HG03460 (cell line): ENCODE measurements at regions not wholly inside any gene's neighbourhood (a gene's known extent, or its start where the extent isn't known, plus 50 kb on each side); places are given as distances from the start of the nearest gene placed in this dataset.

Source experiments
- ATAC-seq: cut with Tn5 transposase; IDR thresholded peaks from one replicate; pipeline ENCODE4 v1.9.1; 2021; ENCODE audit not compliant: unreplicated experiment

- ATAC-seq: no peak
Measured at GRCh38 chr13:53200498-53201453, 172.2 kb downstream of the OLFM4 start.

- ATAC-seq: no peak
Measured at GRCh38 chr13:53201454-53202225, 173.0 kb downstream of the OLFM4 start.

- ATAC-seq: no peak
Measured at GRCh38 chr13:53204598-53204997, 176.0 kb downstream of the OLFM4 start.

- ATAC-seq: no peak
Measured at GRCh38 chr13:53206455-53206854, 177.8 kb downstream of the OLFM4 start.

- ATAC-seq: no peak
Measured at GRCh38 chr13:53207556-53207955, 178.9 kb downstream of the OLFM4 start.

GRCh38 chr13:53214433-53214832 lies 185.8 kb downstream of the OLFM4 start:
- no peak for ATAC-seq

GRCh38 chr13:53215563-53215962 lies 186.9 kb downstream of the OLFM4 start:
- ATAC-seq: no peak

GRCh38 chr13:53216773-53217172 lies 188.2 kb downstream of the OLFM4 start:
- ATAC-seq: no peak

GRCh38 chr13:53217194-53217593 lies 188.6 kb downstream of the OLFM4 start:
- no peak for ATAC-seq

GRCh38 chr13:53220038-53220437 lies 191.4 kb downstream of the OLFM4 start:
- no peak for ATAC-seq

- ATAC-seq: no peak
Measured at GRCh38 chr13:53237696-53238095, 209.1 kb downstream of the OLFM4 start.

- ATAC-seq: no peak
Measured at GRCh38 chr13:53238261-53238660, 209.6 kb downstream of the OLFM4 start.

- no peak for ATAC-seq
Measured at GRCh38 chr13:53240401-53241025, 211.9 kb downstream of the OLFM4 start.

- ATAC-seq: no peak
Measured at GRCh38 chr13:53241891-53242348, 213.3 kb downstream of the OLFM4 start.

- ATAC-seq: no peak
Measured at GRCh38 chr13:53249236-53249635, 220.6 kb downstream of the OLFM4 start.

- ATAC-seq: peak; percentile 85
Measured at GRCh38 chr13:53250272-53250875, 221.8 kb downstream of the OLFM4 start.

- ATAC-seq: no peak
Measured at GRCh38 chr13:53250977-53251376, 222.4 kb downstream of the OLFM4 start.

GRCh38 chr13:53254500-53254899 lies 225.9 kb downstream of the OLFM4 start:
- no peak for ATAC-seq

GRCh38 chr13:53255795-53256194 lies 227.2 kb downstream of the OLFM4 start:
- ATAC-seq: no peak

- no peak for ATAC-seq
Measured at GRCh38 chr13:53260594-53260993, 232.0 kb downstream of the OLFM4 start.
